Mucosa of descending colon (tissue), 3 donors: ENCODE measurements at regions not wholly inside any gene's neighbourhood (a gene's known extent, or its start where the extent isn't known, plus 50 kb on each side); places are given as distances from the start of the nearest gene placed in this dataset.
A peak's percentile ranks its signal among the peaks of the same experiment; 100 is the strongest.

Source experiments
- ATAC-seq: fragments of 200-7000 bp; cut with Tn5 transposase; one replicate; pipeline ENCODE4 v1.9.1; 2020; ENCODE audit warnings: mild to moderate bottlenecking, moderate library complexity
- DNase-seq, 3 donors: peaks; one replicate each; pipeline ENCODE4 v3.0.0-alpha.2; 2020
- H3K36me3 ChIP-seq: fragments of 200-600 bp; one replicate; pipeline ENCODE4 v1.8.0; 2021; ENCODE audit warnings: low read depth, mild to moderate bottlenecking
- H3K4me1 ChIP-seq: fragments of 200-600 bp; one replicate; pipeline ENCODE4 v1.8.0; 2021; ENCODE audit warnings: low read depth, mild to moderate bottlenecking
- H3K4me3 ChIP-seq: fragments of 200-600 bp; one replicate; pipeline ENCODE4 v1.8.0; 2021; ENCODE audit warnings: mild to moderate bottlenecking
- H3K9me3 ChIP-seq: fragments of 200-600 bp; one replicate; pipeline ENCODE4 v1.8.0; 2021; ENCODE audit warnings: mild to moderate bottlenecking
- CTCF ChIP-seq: fragments of 200-600 bp; IDR thresholded peaks from one replicate; pipeline ENCODE4 v1.8.0; 2022; ENCODE audit warnings: antibody characterized with exemption, mild to moderate bottlenecking
- intact Hi-C, 2 donors: fragments of 100-400 bp; cut with DNase I in 1 of 2; cut with micrococcal nuclease in 1 of 2; formaldehyde crosslinking; loops; one replicate each; pipeline versions ENCODE4 v1.11.0 to v1.11.1; 2022; cut with DNase I, micrococcal nuclease
- donor health status: DM: no; HTN: no; CAD: no; lungs with moderate emphysema.
- donor health status: DM: no; HTN: no; CAD: no.
- donor health status: DM: no; HTN: yes; CAD: no.

DNA sequence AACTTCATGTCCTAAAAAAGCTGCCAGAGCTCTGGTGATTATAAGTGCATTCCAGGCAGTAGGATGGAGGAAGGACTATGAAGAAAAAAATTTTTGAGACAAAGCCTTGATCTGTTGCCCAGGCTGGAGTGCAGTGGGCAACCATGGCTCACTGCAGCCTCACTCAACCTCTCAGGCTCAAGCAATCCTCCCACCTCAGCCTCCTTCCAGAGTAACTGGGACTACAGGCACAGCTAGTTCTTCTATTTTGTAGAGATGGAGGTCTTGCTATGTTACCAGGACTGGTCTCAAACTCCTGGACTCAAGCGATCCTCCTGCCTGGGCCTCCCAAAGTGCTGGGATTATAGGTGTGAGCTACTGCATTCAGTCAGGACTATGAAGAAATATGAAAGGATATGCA is 161.2 kb downstream of the IRS2 start:
- ATAC-seq = no peak
- Histone ChIP-seq H3K9me3 (no peaks in the 10 kb centered on the region), H3K4me3 (no peak overlapping the region), H3K4me1 (no peaks in the 10 kb centered on the region), H3K36me3 (no peaks in the 10 kb centered on the region)
- DNase-seq = no peak
- intact Hi-C loops = no loop called here
- TF ChIP-seq CTCF = no peak

DNA sequence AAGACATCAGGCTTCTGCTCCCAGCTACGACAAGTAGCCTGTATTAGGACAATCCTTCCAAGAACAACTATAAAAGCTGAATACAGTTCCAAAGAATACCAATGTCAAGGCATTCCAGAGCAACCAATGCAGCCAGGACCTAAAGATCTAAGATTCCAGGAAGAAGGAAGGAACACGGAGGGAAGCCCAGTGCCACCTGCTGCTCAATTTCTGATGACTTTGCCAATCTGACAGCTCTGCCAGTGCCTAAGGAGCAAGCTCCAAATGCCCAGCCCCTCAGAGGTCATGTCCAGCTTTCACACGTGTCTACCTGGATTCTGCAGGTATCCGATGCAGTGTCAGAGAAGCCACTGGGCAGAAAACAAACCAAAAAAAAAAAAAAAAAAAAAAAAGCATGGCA is 164.4 kb downstream of the IRS2 start:
- Histone ChIP-seq H3K4me3 (no peak overlapping the region), H3K4me1 (no peaks in the 10 kb centered on the region), H3K36me3 (no peaks in the 10 kb centered on the region), H3K9me3 (no peaks in the 10 kb centered on the region)
- no peak for TF ChIP-seq CTCF
- DNase-seq = peak in 1 of 3 donors; percentile 30
- peak; percentile 38 for ATAC-seq
- intact Hi-C loops = no loop called here

DNA sequence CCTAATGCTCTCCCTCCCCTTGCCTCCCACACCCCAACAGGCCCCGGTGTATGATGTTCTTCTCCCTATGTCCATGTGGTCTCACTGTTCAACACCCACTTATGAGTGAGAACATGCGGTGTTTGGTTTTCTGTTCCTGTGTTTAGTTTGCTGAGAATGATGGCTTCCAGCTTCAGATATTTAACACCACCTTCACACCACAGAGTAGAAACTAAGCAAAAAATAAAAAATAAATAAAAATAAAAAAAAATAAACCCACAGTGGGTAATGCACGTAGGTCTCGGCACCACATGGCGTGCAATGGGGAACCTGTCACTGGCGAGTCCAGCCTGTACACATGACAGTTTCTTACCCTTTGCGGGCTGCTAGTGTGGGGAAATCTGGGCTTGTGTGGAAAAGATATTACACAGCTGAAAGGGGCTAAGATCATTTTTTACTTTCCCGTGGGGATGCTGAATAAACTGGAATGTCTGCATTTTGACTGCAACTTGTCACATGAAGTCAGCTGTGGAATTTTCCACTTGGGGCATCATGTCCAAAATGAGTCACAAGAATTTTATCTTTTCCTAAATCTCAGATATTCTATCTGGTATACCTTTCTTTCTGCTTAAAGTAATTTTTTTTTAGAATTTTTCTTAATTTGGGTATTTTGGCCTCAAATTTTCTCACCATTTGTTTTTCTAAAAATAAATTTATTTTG is 170.5 kb downstream of the IRS2 start:
- DNase-seq = no peak
- TF ChIP-seq CTCF = no peak
- no peaks in the 10 kb centered on the region for H3K9me3 ChIP-seq
- no peak overlapping the region for H3K4me3 ChIP-seq
- no peaks in the 10 kb centered on the region for H3K4me1 ChIP-seq
- intact Hi-C loops = no loop called here
- H3K36me3 ChIP-seq = no peaks in the 10 kb centered on the region
- ATAC-seq = no peak

DNA sequence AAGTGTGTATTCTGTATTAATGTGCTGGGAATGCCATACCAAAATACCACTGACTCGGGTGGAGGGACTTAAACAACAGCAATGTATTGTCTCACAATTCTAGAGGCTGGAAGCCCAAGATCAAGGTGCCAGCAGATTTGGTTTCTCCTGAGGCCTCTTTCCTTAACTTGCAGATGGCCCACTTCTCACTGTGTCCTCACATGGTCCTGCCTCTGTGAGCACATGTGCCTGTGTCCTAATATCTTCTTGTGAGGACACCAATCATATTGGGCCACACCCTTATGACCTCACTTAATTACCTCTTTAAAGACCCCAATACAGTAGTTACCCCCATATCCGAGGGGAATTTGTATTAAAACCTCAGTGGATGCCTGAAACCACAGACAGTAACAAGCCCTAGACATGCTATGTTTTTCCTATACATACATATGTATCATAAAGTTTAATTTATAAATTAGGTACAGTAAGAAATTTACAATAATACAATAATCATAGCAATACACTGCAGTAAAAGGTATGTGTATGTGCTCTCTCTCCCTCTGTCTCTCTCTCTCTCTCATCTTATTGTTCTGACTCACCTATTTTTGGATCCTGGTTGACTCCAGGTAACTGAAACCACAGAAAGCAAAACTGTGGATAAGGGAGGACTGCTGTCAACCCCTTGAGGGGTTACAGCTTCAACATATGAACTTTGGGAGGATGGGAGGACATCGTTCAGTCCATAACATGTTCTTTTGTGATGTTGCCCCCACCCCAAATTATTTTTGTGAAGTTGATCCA is 174.3 kb downstream of the IRS2 start:
- TF ChIP-seq CTCF = no peak
- H3K36me3 ChIP-seq = no peaks in the 10 kb centered on the region
- ATAC-seq (no peak), DNase-seq (no peak)
- H3K4me3 ChIP-seq = no peak overlapping the region
- no peaks in the 10 kb centered on the region for H3K4me1 ChIP-seq
- intact Hi-C loops = no loop called here
- H3K9me3 ChIP-seq = no peaks in the 10 kb centered on the region

- H3K4me1 ChIP-seq = no peaks in the 10 kb centered on the region
- DNase-seq (peak; percentile 59 to 75 (median 68)), ATAC-seq (peak; percentile 83)
- TF ChIP-seq CTCF = peak; percentile 19
- intact Hi-C loops = no loop called here
- H3K9me3 ChIP-seq = no peaks in the 10 kb centered on the region
- H3K36me3 ChIP-seq = no peaks in the 10 kb centered on the region
- no peak overlapping the region for H3K4me3 ChIP-seq
Measured at GRCh38 chr13:109610517-109610916, 175.9 kb downstream of the IRS2 start.
